A172 (cell line): ENCODE measurements at regions not wholly inside any gene's neighbourhood (a gene's known extent, or its start where the extent isn't known, plus 50 kb on each side); places are given as distances from the start of the nearest gene placed in this dataset.
"Not testable (repeated sequence)": the region's sequence is repeated elsewhere in the genome, so short reads cannot be mapped to it uniquely, and the experiment has no call there.

ENCODE experiments used
- DNase-seq: peaks from one replicate; pipeline ENCODE4 v3.0.0-alpha.2; 2015; ENCODE audit warnings: low spot score

GRCh38 chr7:149683181-149683580 lies 90.2 kb downstream of the ZNF467 start:
- no peak for DNase-seq

GRCh38 chr7:149682038-149682437 lies 91.3 kb downstream of the ZNF467 start:
- no peak for DNase-seq

GRCh38 chr7:149681274-149681673 lies 92.1 kb downstream of the ZNF467 start:
- DNase-seq, result no peak

GRCh38 chr7:149680331-149681025 lies 92.9 kb downstream of the ZNF467 start:
- DNase-seq, result no peak

GRCh38 chr7:149674728-149675385 lies 98.5 kb downstream of the ZNF467 start:
- not testable (repeated sequence) for DNase-seq

GRCh38 chr7:149673006-149673405 lies 100.4 kb downstream of the ZNF467 start:
- DNase-seq, result no peak

GRCh38 chr7:149670288-149670687 lies 103.1 kb downstream of the ZNF467 start:
- peak; percentile 18 for DNase-seq

GRCh38 chr7:149669121-149669818 lies 104.1 kb downstream of the ZNF467 start:
- DNase-seq, result peak; percentile 13

- no peak for DNase-seq
Measured at GRCh38 chr7:149666360-149666945, 106.9 kb downstream of the ZNF467 start.

GRCh38 chr7:149665618-149666017 lies 107.8 kb downstream of the ZNF467 start:
- DNase-seq, result not testable (repeated sequence)

GRCh38 chr7:149664666-149665065 lies 108.7 kb downstream of the ZNF467 start:
- no peak for DNase-seq

- no peak for DNase-seq
Measured at GRCh38 chr7:149664176-149664575, 109.2 kb downstream of the ZNF467 start.

- peak; percentile 46 for DNase-seq
Measured at GRCh38 chr7:149662591-149663095, 110.7 kb downstream of the ZNF467 start.

- no peak for DNase-seq
Measured at GRCh38 chr7:149655784-149656183, 117.6 kb downstream of the ZNF467 start.

GRCh38 chr7:149654588-149654987 lies 118.8 kb downstream of the ZNF467 start:
- DNase-seq, result no peak

GRCh38 chr7:149650190-149650589 lies 123.2 kb downstream of the ZNF467 start:
- DNase-seq, result not testable (repeated sequence)

GRCh38 chr7:149644754-149645153 lies 128.6 kb downstream of the ZNF467 start:
- no peak for DNase-seq

GRCh38 chr7:149642589-149642988 lies 130.8 kb downstream of the ZNF467 start:
- no peak for DNase-seq

GRCh38 chr7:149638566-149639320 lies 134.6 kb downstream of the ZNF467 start:
- no peak for DNase-seq

GRCh38 chr7:149637911-149638565 lies 135.3 kb downstream of the ZNF467 start:
- no peak for DNase-seq
